ENCODE measurements at regions not wholly inside any gene's neighbourhood (a gene's known extent, or its start where the extent isn't known, plus 50 kb on each side); places are given as distances from the start of the nearest gene placed in this dataset.
"Not testable (repeated sequence)": the region's sequence is repeated elsewhere in the genome, so short reads cannot be mapped to it uniquely, and the experiment has no call there.

- ChIA-PET POLR2A (no interaction called here), CTCF (no interaction called here)
These were observed 414.3 kb upstream of the NR5A2 start for GRCh38 chr1:199612976-199613774.

- CTCF ChIA-PET = no interaction called here
These were observed 410.6 kb upstream of the NR5A2 start for GRCh38 chr1:199616947-199617346.

DNA sequence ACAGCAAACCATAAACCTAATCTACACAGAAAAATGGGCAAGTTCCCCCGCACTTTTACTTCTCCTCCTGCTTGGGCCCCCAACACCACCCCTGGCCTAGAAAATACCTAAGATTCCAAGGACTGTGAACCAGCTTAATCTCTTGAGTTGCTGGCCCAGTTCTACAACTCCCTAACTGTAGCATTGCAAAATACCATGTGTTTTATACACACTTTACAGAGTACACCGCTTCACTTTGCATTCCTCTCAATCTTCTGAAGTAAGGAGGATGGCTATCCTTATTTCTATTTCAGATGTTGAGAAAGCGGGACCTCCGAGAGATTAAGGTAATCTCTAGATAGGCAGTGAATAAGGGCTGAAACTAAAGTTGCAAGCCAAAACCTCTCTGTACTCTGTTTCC lies 408.3 kb upstream of the NR5A2 start:
- POLR2A ChIA-PET = no interaction called here
- CTCF ChIA-PET = no interaction called here

More at GRCh38 chr1:199616947-199617346, 410.6 kb upstream of the NR5A2 start:
- POLR2A ChIA-PET = no interaction called here

- POLR2A ChIA-PET, CTCF ChIA-PET: not testable (repeated sequence)
These were observed 401.3 kb upstream of the NR5A2 start for GRCh38 chr1:199626228-199626627.

- POLR2A ChIA-PET = no interaction called here
These were observed 397.9 kb upstream of the NR5A2 start for GRCh38 chr1:199629624-199630023.

GRCh38 chr1:199639453-199639852 lies 388.1 kb upstream of the NR5A2 start:
- ChIA-PET CTCF (no interaction called here), POLR2A (no interaction called here)

More at GRCh38 chr1:199629624-199630023, 397.9 kb upstream of the NR5A2 start:
- CTCF ChIA-PET = no interaction called here

- POLR2A ChIA-PET = no interaction called here
- CTCF ChIA-PET = no interaction called here
These were observed 386.0 kb upstream of the NR5A2 start for GRCh38 chr1:199641531-199641930.

GRCh38 chr1:199644912-199645311 lies 382.6 kb upstream of the NR5A2 start:
- CTCF ChIA-PET = no interaction called here

GRCh38 chr1:199646761-199647160 lies 380.7 kb upstream of the NR5A2 start:
- ChIA-PET CTCF (no interaction called here), POLR2A (no interaction called here)

More at GRCh38 chr1:199644912-199645311, 382.6 kb upstream of the NR5A2 start:
- POLR2A ChIA-PET = no interaction called here

- CTCF ChIA-PET = no interaction called here
- POLR2A ChIA-PET = no interaction called here
These were observed 370.1 kb upstream of the NR5A2 start for GRCh38 chr1:199657449-199657848.

DNA sequence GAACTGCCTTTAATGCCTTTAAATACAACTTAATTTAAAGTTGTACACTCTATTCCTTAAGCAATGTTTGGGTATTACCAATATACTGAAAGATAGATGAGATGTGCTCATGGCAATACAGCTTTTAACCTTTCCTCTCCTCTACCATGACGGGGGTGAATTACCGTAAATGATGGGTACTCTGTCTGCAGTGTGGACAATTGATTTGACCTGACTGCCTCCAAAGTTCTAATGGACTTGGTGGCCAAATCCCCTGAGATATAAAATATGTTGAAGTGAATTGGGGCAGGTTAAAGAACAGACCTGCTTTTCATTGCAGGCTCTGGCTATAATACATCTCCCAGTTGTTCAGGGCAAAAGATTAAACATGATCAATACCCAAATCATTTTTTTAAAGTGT lies 367.4 kb upstream of the NR5A2 start:
- CTCF ChIA-PET = no interaction called here
- POLR2A ChIA-PET = no interaction called here

GRCh38 chr1:199665371-199665770 lies 362.1 kb upstream of the NR5A2 start:
- POLR2A ChIA-PET = no interaction called here
- CTCF ChIA-PET = no interaction called here

- ChIA-PET CTCF (no interaction called here), POLR2A (interaction anchor here (0.7 kb wide), 1 partner anchor 1087 kb away, joined by 14 read pairs; no protein-coding TSS in a partner anchor)
These were observed 360.4 kb upstream of the NR5A2 start for GRCh38 chr1:199667089-199667488.

GRCh38 chr1:199669916-199670315 lies 357.6 kb upstream of the NR5A2 start:
- POLR2A ChIA-PET = no interaction called here

GRCh38 chr1:199671684-199672083 lies 355.8 kb upstream of the NR5A2 start:
- POLR2A ChIA-PET = no interaction called here
- CTCF ChIA-PET = no interaction called here

More at GRCh38 chr1:199669916-199670315, 357.6 kb upstream of the NR5A2 start:
- CTCF ChIA-PET = no interaction called here

GRCh38 chr1:199675937-199676336 lies 351.6 kb upstream of the NR5A2 start:
- ChIA-PET POLR2A (no interaction called here), CTCF (no interaction called here)

DNA sequence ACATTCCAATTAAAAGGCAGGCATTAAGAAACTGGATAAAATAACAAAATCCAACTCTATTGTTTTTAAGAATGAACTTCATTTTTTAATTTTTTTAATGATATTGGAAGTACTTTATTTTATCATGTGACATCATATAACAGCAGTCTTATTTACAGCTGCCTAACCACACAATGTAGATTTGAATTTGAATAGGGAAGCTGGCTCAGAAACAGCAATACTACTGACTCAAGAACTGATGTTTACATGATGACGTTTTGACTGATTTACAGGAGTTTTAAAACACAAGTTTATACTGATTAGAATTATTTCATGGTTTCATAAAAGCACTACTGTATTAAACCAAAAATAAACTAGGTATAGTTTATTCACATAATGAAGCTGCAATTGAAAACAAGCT lies 348.7 kb upstream of the NR5A2 start:
- POLR2A ChIA-PET = no interaction called here
- CTCF ChIA-PET = no interaction called here

- ChIA-PET CTCF (no interaction called here), POLR2A (no interaction called here)
These were observed 345.4 kb upstream of the NR5A2 start for GRCh38 chr1:199682081-199682480.

GRCh38 chr1:199684686-199685273 lies 342.7 kb upstream of the NR5A2 start:
- CTCF ChIA-PET = interaction anchor here (1.3 kb wide), 1 partner anchor 825 kb away, joined by 5 read pairs; no protein-coding TSS in a partner anchor
- POLR2A ChIA-PET = no interaction called here

DNA sequence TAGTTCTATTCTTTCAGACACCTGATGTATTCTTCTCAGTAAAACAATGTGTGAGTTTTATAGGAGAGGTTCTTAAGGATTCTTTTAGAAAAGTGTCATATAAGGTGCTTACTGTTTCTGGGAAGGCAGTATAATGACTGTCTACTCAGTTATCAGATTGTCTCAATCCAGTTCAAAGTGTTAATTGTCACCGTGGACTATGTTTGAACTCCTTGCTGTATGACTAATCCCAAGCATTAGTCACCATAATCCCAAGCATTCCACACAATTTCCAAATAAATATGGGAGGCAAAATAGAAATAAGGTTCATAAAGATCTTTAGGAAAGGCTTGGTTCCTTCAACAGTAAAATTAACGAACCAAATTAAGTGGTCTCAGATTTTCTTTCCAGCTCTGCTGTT lies 342.1 kb upstream of the NR5A2 start:
- ChIA-PET POLR2A (no interaction called here), CTCF (interaction anchor here (1.3 kb wide), 1 partner anchor 824 kb away, joined by 5 read pairs; no protein-coding TSS in a partner anchor)

DNA sequence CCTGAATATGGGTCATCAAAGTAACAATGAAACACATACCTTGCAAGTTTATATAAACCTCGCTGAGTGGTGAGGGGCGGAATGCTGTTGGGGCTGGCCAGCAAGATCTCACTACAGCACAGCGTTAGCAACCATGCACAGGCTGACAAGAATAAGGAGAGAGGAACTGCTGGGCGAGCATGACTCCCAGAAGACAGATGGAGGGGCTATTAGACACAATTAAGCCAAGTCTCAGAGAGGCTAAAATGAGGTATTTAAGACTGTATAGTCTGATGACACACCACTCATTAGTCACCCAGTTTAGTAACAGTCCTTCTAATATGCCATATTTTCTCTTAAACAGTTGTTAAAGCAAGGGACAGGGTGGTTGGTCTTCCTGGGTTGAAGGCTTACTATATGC lies 340.2 kb upstream of the NR5A2 start:
- POLR2A ChIA-PET = no interaction called here
- CTCF ChIA-PET = interaction anchor here (0.6 kb wide), 1 partner anchor 810 kb away, joined by 3 read pairs; no protein-coding TSS in a partner anchor

All from activated CD8-positive, alpha-beta memory T cell treated with anti-CD3 and anti-CD28 coated beads for 36 hours (primary cell).